CD4-positive, alpha-beta memory T cell (primary cell): ENCODE measurements at regions not wholly inside any gene's neighbourhood (a gene's known extent, or its start where the extent isn't known, plus 50 kb on each side); places are given as distances from the start of the nearest gene placed in this dataset.
"Not testable (repeated sequence)": the region's sequence is repeated elsewhere in the genome, so short reads cannot be mapped to it uniquely, and the experiment has no call there.

Experiments
- CTCF ChIA-PET: fragments of 350-600 bp; sonication (Branson Sonifier 250); formaldehyde crosslinking; loops from one replicate; lab custom pipeline; 2021; ENCODE audit warnings: inconsistent platforms; ENCODE audit not compliant: partially characterized antibody; lab: Charles Lee
- POLR2A ChIA-PET: fragments of 350-600 bp; sonication (Branson Sonifier 250); formaldehyde crosslinking; loops from one replicate; lab custom pipeline; 2021; ENCODE audit not compliant: partially characterized antibody; lab: Charles Lee
- DNase-seq, 5 donors: peaks; one replicate each; pipeline versions ENCODE4 v3.0.0 to v3.0.0-alpha.2; 2020 to 2022; ENCODE audit warnings: mixed read lengths in 1 of 5
- H3K27ac ChIP-seq: one replicate; pipeline ENCODE4 v1.7.0; 2013; ENCODE audit warnings: low read depth, low read length
- H3K27me3 ChIP-seq: 2 replicates; pipeline ENCODE4 v1.7.0; 2013; ENCODE audit warnings: mild to moderate bottlenecking, low read length, moderate library complexity; ENCODE audit not compliant: insufficient read depth
- H3K36me3 ChIP-seq: 2 replicates; pipeline ENCODE4 v1.7.0; 2013; ENCODE audit warnings: mild to moderate bottlenecking, low read length, moderate library complexity; ENCODE audit not compliant: insufficient read depth
- H3K4me1 ChIP-seq: 2 replicates; pipeline ENCODE4 v1.7.0; 2013; ENCODE audit warnings: mild to moderate bottlenecking, low read length, moderate library complexity; ENCODE audit not compliant: insufficient read depth
- H3K4me3 ChIP-seq, 2 donors: one replicate each; pipeline ENCODE4 v1.7.0; 2013; ENCODE audit warnings: low read length in 2 of 2, mild to moderate bottlenecking in 1 of 2
- H3K9me3 ChIP-seq, 2 donors: one replicate each; pipeline ENCODE4 v1.7.0; 2013; ENCODE audit warnings: low read length in 2 of 2, control low read depth in 1 of 2; ENCODE audit not compliant: control insufficient read depth in 1 of 2
- H3K27ac Mint-ChIP-seq, 7 donors: one replicate each; pipeline ENCODE4 v1.8.0; 2020 to 2021; ENCODE audit warnings: mixed read lengths in 7 of 7, mild to moderate bottlenecking in 6 of 7, inconsistent platforms in 3 of 7, moderate library complexity in 3 of 7
- H3K27me3 Mint-ChIP-seq, 2 donors: one replicate each; pipeline ENCODE4 v1.8.0; 2020 to 2021; ENCODE audit warnings: mixed read lengths in 2 of 2
- H3K36me3 Mint-ChIP-seq, 2 donors: one replicate each; pipeline ENCODE4 v1.8.0; 2020 to 2021; ENCODE audit warnings: mixed read lengths in 2 of 2, inconsistent platforms in 1 of 2, mild to moderate bottlenecking in 1 of 2
- H3K4me1 Mint-ChIP-seq, 4 donors: one replicate each; pipeline ENCODE4 v1.8.0; 2020 to 2021; ENCODE audit warnings: mixed read lengths in 4 of 4, mild to moderate bottlenecking in 1 of 4
- H3K4me3 Mint-ChIP-seq, 8 donors: one replicate each; pipeline ENCODE4 v1.8.0; 2020 to 2021; ENCODE audit warnings: mixed read lengths in 8 of 8, mild to moderate bottlenecking in 7 of 8, moderate library complexity in 6 of 8, inconsistent platforms in 3 of 8
- H3K9me3 Mint-ChIP-seq, 8 donors: one replicate each; pipeline ENCODE4 v1.8.0; 2020 to 2021; ENCODE audit warnings: mixed read lengths in 8 of 8, mild to moderate bottlenecking in 5 of 8, inconsistent platforms in 3 of 8, moderate library complexity in 1 of 8
- intact Hi-C: fragments of 100-400 bp; cut with micrococcal nuclease; formaldehyde crosslinking; loops from one replicate; pipeline ENCODE4 v1.15.1; 2023

DNA sequence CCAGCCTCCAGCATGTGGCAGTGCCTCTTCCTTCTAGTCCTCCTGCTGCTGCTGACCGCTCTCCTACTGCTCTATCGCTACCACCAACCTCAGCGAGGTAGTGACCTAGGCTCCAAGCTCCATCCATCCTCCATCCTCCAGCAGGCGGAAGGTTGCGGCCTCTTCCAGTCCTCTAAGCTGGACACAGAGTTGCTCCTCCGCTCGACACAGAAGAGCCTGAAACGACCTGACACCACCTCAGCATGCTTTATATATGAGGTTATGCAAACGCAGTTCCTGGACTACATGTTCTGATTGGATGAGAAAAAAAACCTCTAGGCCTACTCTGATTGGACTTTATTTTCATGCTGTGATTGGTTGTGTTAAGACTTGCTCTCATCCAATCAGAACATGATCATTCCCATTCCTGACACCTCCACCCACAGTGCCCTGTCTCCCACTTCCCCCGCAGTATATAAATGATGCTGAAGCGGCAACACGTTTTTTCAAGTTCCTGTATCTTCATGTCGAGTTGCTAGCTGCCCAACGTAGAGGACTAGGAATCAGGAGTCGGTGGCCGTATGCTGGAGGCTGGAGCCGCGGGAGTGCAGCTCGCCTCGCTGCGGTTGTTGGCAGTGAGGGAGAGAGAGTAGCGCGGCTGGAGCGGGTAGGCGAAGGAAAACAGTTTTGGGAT, 398.1 kb downstream of the KCNJ18 start:
- CTCF ChIA-PET, result no interaction called here
- peaks cover 0 to 23% (median 14%) of the 10 kb centered on the region in 8 donors for H3K9me3 Mint-ChIP-seq
- intact Hi-C loops, result no loop called here

DNA sequence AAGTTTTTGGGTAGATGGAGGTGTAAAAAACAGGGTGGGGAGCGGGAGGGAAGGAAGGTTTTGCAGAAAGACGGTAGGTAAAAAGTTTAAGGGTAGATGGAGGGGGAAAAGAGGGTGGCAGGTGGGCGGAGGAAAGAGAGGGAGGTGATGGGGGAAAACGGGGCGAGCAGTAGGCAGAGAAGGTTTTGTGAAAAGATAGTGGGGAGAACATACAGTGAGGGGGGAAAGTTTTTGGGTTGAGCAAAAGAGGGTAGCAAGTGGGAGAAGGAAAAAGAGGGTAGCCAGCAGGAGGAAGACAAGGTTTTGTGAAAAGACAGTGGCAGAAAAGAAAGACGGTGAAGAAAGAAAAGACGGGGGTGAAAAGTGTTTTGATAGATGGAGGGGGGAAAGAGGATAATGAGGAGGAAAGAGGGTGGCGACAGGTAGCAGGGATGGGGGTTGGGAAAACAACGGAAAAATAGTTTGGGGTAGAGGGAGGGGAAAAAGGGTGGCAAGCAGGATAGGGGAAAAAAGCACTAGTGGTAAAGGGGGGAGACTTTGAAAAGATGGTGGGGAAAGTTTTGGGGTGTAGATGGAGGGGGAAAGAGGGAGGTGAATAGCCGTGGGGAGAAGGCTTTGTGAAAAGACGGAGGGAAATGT, 398.8 kb downstream of the KCNJ18 start:
- DNase-seq, H3K27me3 ChIP-seq, H3K36me3 ChIP-seq, H3K36me3 Mint-ChIP-seq, intact Hi-C loops, CTCF ChIA-PET, H3K4me3 ChIP-seq, H3K27ac Mint-ChIP-seq, H3K4me1 Mint-ChIP-seq, H3K4me1 ChIP-seq, H3K27me3 Mint-ChIP-seq, H3K9me3 ChIP-seq, POLR2A ChIA-PET, H3K4me3 Mint-ChIP-seq, H3K27ac ChIP-seq: not testable (repeated sequence)
- H3K9me3 Mint-ChIP-seq, result peaks cover 0 to 23% (median 13%) of the 10 kb centered on the region in 8 donors

More for the DNA sequence above, 398.1 kb downstream of the KCNJ18 start:
- DNase-seq, result no peak
- POLR2A ChIA-PET, result no interaction called here
- Histone ChIP-seq H3K36me3 (no peaks in the 10 kb centered on the region), H3K27ac (no peak overlapping the region), H3K27me3 (no peaks in the 10 kb centered on the region), H3K4me3 (no peak overlapping the region), H3K9me3 (no peaks in the 10 kb centered on the region), H3K4me1 (no peaks in the 10 kb centered on the region)
- Mint-ChIP-seq H3K4me1 (no peaks in the 10 kb centered on the region), H3K36me3 (no peaks in the 10 kb centered on the region), H3K27ac (no peak overlapping the region), H3K27me3 (no peaks in the 10 kb centered on the region), H3K4me3 (no peak overlapping the region)

DNA sequence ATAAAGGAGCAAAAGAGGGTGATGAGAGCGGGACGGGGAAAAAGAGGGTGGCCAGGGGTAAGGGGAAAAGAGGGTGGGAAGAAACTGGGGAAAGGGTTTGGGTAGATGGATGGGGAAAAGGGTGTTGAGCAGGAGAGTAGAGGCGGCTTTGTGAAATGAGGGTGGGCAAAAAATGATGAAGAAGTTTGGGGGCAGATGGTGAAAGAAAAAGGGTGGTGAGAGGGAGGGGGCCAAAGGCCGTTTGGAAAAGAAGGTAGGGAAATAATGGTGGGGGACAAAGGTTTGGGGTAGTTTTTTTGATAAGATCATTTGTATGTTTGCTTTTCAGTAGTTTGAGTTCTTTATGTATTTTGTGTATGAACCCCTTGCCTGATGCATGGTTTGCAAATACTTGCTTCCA, 399.5 kb downstream of the KCNJ18 start:
- H3K4me3 Mint-ChIP-seq, DNase-seq, CTCF ChIA-PET, H3K27ac ChIP-seq, H3K4me1 Mint-ChIP-seq, POLR2A ChIA-PET, H3K27me3 Mint-ChIP-seq, H3K36me3 Mint-ChIP-seq, H3K9me3 ChIP-seq, H3K27me3 ChIP-seq, H3K27ac Mint-ChIP-seq, intact Hi-C loops, H3K4me3 ChIP-seq, H3K4me1 ChIP-seq, H3K36me3 ChIP-seq: not testable (repeated sequence)
- H3K9me3 Mint-ChIP-seq, result peaks cover 0 to 23% (median 13%) of the 10 kb centered on the region in 8 donors

DNA sequence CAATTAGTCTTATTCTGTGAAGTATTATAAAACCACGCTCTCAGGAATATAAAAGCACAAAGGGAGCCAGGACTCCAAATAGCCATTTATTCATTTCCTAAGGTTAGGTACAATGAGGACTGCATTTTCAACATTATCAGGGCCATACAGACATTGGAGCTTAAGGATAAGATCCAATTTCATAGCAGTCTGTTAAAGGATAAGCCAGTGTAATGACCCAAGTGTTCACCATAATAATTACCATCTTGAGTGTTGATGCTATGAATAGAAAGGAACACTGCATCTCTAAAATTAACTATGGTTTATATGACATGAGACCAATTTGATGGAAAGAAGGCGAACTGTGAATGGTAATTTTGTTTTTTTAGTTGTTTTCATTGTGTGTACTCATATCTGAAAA, 403.1 kb downstream of the KCNJ18 start:
- H3K27me3 Mint-ChIP-seq, H3K4me1 ChIP-seq, H3K9me3 ChIP-seq, H3K4me3 Mint-ChIP-seq, H3K27ac Mint-ChIP-seq, intact Hi-C loops, H3K36me3 ChIP-seq, H3K4me1 Mint-ChIP-seq, CTCF ChIA-PET, H3K4me3 ChIP-seq, POLR2A ChIA-PET, H3K27me3 ChIP-seq, H3K36me3 Mint-ChIP-seq, DNase-seq, H3K27ac ChIP-seq: not testable (repeated sequence)
- H3K9me3 Mint-ChIP-seq, result peaks cover 0 to 11% (median 6%) of the 10 kb centered on the region in 8 donors

DNA sequence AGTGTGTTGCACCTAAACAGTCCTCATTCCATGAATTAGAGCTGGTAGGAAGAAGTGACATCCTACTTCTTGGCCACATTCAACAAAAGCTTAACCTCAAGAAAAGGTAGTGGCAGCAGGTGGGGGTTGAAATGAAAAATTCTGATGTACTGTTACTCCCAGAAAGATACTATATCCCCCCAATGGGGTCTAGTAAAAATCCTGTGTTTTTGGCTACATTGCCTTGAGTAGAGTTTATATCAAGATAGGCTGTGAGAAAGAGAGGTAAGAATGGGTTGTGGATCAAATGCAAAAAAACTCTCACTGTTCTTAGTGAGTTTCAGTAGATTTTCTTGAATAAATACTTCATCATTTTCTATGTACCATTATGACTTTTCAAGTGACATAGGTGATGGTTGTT, 407.3 kb downstream of the KCNJ18 start:
- H3K27ac ChIP-seq, H3K27ac Mint-ChIP-seq, H3K9me3 ChIP-seq, intact Hi-C loops, H3K27me3 ChIP-seq, H3K36me3 ChIP-seq, H3K4me1 Mint-ChIP-seq, CTCF ChIA-PET, H3K36me3 Mint-ChIP-seq, H3K4me3 ChIP-seq, H3K9me3 Mint-ChIP-seq, DNase-seq, H3K27me3 Mint-ChIP-seq, POLR2A ChIA-PET, H3K4me3 Mint-ChIP-seq, H3K4me1 ChIP-seq: not testable (repeated sequence)

DNA sequence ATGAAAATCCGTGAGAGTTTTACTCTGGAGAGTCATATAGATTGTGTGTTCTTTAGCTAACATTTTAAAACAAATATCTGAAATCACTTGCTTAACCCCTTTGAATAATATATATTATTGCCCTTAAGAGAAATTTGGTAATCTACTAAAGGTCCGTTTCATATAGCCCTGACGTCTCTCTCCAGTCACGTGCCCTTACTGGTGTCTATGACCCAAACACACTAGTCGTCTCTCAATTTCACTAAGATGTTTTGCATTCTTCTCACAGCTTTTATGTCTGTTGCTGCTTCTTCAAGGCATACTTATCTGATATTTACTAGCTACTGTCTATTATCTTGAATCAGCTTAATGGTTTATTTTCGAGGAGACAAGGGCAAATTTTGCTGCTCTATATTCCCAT, 409.9 kb downstream of the KCNJ18 start:
- H3K9me3 ChIP-seq, result no peaks in the 10 kb centered on the region
- Mint-ChIP-seq H3K27me3 (no peaks in the 10 kb centered on the region), H3K36me3 (no peaks in the 10 kb centered on the region), H3K4me3 (no peak overlapping the region), H3K9me3 (peaks cover 3 to 14% (median 6%) of the 10 kb centered on the region in 8 donors), H3K4me1 (no peaks in the 10 kb centered on the region), H3K27ac (no peak overlapping the region)
- H3K4me3 ChIP-seq, result no peak overlapping the region
- intact Hi-C loops, result no loop called here
- H3K27ac ChIP-seq, result no peak overlapping the region
- POLR2A ChIA-PET, result no interaction called here
- no peaks in the 10 kb centered on the region for H3K4me1 ChIP-seq
- H3K36me3 ChIP-seq, result no peaks in the 10 kb centered on the region
- CTCF ChIA-PET, result no interaction called here
- DNase-seq, result no peak
- no peaks in the 10 kb centered on the region for H3K27me3 ChIP-seq

DNA sequence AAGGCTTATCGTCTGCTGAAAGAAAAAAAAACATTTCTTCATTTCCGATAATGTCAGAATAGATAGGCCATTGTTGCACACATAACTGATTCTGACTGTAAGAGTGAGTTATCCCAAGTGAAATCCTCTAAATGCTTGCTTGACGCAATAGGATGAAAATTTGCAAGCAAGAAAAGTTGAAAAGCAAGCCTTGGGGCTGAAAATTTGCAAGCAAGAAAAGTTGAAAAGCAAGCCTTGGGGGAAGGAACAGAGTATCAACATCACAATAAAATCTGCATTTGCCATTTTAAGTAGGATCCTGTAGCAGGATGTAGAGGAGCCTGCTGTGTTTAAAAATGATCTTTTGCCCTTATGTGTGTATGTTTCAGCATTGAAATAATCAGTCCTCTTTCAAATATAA, 424.4 kb downstream of the KCNJ18 start:
- H3K36me3 ChIP-seq, H3K27me3 Mint-ChIP-seq, H3K4me1 Mint-ChIP-seq, CTCF ChIA-PET, H3K36me3 Mint-ChIP-seq, H3K27me3 ChIP-seq, intact Hi-C loops, H3K27ac ChIP-seq, H3K27ac Mint-ChIP-seq, H3K4me1 ChIP-seq, H3K4me3 ChIP-seq, H3K4me3 Mint-ChIP-seq, POLR2A ChIA-PET, DNase-seq, H3K9me3 ChIP-seq: not testable (repeated sequence)
- H3K9me3 Mint-ChIP-seq, result peaks cover 0 to 19% (median 3%) of the 10 kb centered on the region in 8 donors
